GM19035 (cell line): ENCODE measurements at regions not wholly inside any gene's neighbourhood (a gene's known extent, or its start where the extent isn't known, plus 50 kb on each side); places are given as distances from the start of the nearest gene placed in this dataset.
"Not testable (repeated sequence)": the region's sequence is repeated elsewhere in the genome, so short reads cannot be mapped to it uniquely, and the experiment has no call there.

Experiments used
- ATAC-seq: cut with Tn5 transposase; IDR thresholded peaks from one replicate; pipeline ENCODE4 v1.9.1; 2021; ENCODE audit not compliant: unreplicated experiment

GRCh38 chr2:138874251-138874650, 94.1 kb upstream of the NXPH2 start:
- ATAC-seq, result no peak

GRCh38 chr2:138872116-138872515, 91.9 kb upstream of the NXPH2 start:
- not testable (repeated sequence) for ATAC-seq

GRCh38 chr2:138871312-138871711, 91.1 kb upstream of the NXPH2 start:
- ATAC-seq, result no peak

GRCh38 chr2:138867341-138867740, 87.2 kb upstream of the NXPH2 start:
- ATAC-seq, result no peak

- ATAC-seq, result no peak
Measured at GRCh38 chr2:138866797-138867196, 86.6 kb upstream of the NXPH2 start.

GRCh38 chr2:138853761-138854160, 73.6 kb upstream of the NXPH2 start:
- ATAC-seq, result no peak

GRCh38 chr2:138853296-138853695, 73.1 kb upstream of the NXPH2 start:
- no peak for ATAC-seq

GRCh38 chr2:138846216-138846821, 66.1 kb upstream of the NXPH2 start:
- peak; percentile 91 for ATAC-seq

- ATAC-seq, result no peak
Measured at GRCh38 chr2:138842341-138842740, 62.2 kb upstream of the NXPH2 start.

- no peak for ATAC-seq
Measured at GRCh38 chr2:138841459-138841858, 61.3 kb upstream of the NXPH2 start.

GRCh38 chr2:138838851-138839620, 58.8 kb upstream of the NXPH2 start:
- ATAC-seq, result no peak

GRCh38 chr2:138831691-138832090, 51.5 kb upstream of the NXPH2 start:
- no peak for ATAC-seq

- no peak for ATAC-seq
Measured at GRCh38 chr2:138831154-138831553, 51.0 kb upstream of the NXPH2 start.

GRCh38 chr2:138830547-138830946, 50.4 kb upstream of the NXPH2 start:
- ATAC-seq, result no peak
